HG03139 (cell line): ENCODE measurements at regions not wholly inside any gene's neighbourhood (a gene's known extent, or its start where the extent isn't known, plus 50 kb on each side); places are given as distances from the start of the nearest gene placed in this dataset.
"Not testable (repeated sequence)": the region's sequence is repeated elsewhere in the genome, so short reads cannot be mapped to it uniquely, and the experiment has no call there.

Experiments
- ATAC-seq: cut with Tn5 transposase; IDR thresholded peaks from one replicate; pipeline ENCODE4 v1.9.1; 2021; ENCODE audit not compliant: unreplicated experiment

DNA sequence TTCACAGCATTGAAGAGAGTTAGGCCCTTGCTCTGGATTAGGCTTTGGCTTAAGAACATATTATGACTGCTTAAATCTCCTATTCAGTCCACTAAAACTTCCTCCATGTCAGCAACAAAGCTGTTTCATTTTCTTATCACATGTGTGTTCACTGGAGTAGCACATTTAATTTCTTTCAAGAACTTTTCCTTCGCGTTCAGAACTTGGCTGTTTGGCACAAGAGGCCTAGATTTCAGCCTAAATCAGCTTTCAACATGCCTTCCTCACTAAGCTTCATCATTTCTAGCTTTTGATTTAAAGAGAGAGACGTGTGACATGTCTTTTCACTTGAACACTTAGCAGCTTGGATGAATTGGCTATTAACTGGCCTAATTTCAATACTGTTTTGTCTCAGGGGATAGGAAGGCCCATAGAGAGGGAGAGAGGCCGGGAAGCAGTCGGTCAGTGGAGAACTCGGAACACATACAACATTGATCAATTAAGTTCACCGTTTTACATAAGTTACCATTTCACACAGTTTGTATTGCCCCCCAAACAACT is 885.2 kb upstream of the AUTS2 start:
- ATAC-seq = no peak

DNA sequence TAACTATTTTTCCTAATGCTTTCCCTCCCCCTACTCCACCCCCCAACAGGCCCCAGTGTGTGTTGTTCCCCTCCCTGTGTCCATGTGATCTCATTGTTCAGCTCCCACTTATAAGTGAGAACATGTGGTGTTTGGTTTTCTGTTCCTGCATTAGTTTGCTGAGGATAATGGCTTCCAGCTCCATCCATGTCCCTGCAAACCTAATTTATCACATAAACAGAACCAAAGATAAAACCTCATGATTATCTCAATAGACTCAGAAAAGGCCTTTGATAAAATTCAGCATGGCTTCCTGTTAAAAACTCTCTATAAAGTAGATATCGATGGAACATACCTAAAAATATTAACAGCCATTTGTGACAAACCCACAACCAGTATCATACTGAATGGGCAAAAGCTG is 884.1 kb upstream of the AUTS2 start:
- ATAC-seq = not testable (repeated sequence)

DNA sequence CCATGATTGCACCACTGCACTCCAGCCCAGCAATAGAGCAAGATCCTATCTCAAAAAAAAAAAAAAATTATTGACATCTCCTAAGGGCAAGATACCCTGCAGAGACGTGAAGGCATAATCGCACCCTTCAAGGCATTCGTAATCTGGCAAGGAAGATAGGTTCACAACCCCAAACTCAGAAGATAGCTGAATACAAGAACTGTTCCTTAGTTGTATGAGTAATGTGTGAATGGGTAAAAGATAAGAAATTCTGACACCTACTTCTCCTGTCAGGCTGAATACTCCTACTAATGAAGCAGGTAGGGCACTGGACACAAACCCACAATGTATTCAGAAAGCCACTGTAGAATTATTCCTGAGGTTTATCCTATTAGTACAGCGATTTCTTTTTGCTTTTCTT is 882.4 kb upstream of the AUTS2 start:
- ATAC-seq = no peak

- no peak for ATAC-seq
Measured at GRCh38 chr7:68717176-68717575, 881.1 kb upstream of the AUTS2 start.

- no peak for ATAC-seq
Measured at GRCh38 chr7:68718097-68718551, 880.2 kb upstream of the AUTS2 start.

DNA sequence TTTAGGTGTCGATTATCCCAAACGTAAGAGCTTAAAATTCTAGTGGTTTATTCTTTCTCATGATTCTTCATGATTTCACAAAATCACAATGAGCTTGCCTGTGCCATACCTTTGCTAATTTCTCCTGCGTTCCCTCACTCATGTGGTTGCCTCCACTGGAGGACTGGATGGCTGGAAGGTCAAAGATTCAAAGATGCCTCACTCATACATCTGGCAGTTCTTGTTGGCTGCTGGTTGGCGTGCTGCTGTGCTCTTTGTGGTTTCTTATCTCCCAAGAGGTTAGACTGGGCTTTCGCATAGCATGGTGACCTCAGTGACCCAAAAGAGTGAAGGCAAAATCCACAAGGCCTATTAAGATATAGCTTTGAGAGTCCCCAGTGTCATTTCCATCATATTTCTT is 877.6 kb upstream of the AUTS2 start:
- no peak for ATAC-seq

DNA sequence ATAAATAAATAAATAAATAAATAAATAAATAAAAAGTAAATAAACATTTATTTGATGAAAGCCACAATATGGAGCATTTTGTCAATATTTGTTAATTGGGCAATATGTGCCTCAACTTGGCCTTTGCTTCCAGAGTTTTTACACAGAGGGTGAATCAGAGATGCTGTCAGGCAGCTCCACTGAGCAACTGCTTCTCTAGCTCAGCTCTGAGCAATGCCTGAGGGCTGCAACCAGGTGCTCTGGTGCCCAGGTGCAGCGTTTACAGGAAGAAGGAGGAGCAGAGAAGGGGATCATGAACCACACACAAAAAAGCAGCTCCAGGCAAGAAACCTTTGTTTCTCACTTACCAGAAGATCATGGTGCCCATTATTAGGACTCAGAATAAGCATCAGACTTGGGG is 876.2 kb upstream of the AUTS2 start:
- no peak for ATAC-seq

DNA sequence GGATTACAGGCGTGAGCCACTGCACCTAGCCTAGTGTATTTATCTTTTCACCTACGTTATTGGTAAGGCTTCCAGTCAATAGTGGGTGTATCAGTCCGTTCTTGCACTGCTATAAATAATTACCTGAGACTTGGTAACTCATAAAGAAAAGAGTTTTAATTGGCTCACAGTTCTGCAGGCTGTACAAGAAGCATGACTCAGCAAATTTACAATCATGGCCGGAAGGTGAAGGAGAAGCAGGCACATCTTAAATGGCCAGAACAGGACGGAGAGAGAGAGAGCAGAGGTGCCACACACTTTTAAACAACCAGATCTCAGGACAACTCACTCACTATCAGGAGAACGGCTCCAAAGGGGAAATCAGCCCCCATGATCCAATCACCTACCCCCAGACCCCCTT is 873.3 kb upstream of the AUTS2 start:
- ATAC-seq = no peak

DNA sequence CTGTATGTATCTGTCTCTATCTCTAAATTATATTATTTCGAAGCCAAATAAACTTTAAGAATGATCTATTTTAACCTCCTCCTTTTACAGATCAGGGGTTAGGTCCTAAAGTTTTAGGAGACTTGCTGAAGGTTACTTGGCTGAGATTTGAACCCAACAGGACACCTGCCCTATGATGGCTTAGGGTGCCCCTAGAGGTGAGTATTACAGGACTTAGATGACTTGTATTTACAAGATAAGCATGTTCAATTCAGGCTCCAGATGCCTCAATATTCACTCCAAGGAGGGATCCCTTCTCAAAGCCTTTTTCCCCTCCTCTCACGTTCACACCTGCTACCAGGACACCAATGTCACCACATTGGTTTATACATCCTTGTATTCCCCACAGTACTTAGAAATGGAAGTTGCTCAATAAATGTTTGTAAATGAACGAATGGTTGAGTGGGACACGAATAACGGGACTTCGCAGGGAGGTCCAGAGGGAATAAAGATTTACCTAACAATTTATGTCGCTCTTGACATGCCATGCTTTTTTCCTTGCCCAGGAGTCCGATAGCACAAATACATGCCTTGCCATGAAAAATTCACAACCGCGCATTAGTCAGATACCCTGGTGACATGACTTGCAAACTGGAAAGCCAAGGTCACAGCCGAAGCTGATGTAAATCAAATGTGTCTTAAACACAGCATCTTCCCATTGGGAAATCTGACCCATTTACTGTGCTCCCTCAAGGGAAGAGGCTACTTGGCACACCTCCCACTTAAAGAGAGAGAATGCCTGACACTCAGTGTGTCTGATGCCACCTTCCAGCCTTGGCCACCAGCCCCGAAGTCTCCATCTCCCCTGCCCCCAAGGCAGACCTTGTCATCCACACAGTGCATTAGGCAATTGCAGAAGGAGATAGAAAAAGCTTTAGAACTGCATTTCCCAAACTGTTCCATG is 872.2 kb upstream of the AUTS2 start:
- ATAC-seq = no peak

DNA sequence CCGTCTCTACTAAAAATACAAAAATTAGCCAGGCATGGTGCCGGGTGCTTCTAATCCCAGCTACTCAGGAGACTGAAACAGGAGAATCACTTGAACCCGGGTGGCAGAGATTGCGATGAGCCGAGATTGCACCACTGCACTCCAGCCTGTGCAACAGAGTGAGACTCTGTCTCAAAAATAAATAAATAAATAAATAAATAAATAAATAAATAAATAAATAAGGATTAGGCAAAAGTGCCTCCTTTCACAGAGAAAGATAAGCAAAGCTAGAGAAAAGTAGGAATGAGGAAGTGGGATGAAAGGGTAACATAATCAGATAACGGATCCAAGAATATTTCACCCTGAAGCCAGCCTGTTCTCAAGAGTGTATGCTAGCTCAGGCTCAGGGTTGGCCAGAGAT is 869.6 kb upstream of the AUTS2 start:
- ATAC-seq = not testable (repeated sequence)

DNA sequence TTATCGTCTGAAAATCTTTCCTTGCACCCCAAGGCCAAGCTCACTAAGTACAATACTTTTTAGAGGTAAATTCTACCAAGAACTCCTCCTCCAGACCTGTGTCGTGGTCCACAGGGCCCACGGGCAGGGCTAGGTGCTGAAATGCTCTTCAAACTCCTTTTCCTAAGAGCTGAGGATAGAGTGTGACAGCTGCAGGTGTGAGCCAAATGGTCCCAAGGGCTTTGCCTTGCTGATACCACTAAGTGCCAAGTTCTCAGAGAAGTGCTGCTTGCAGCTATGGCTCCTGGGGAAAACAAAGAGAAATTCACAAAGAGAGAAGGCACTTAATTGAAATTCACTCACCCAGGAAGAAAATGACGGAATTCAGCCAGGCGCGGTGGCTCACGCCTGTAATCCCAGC is 868.9 kb upstream of the AUTS2 start:
- no peak for ATAC-seq

DNA sequence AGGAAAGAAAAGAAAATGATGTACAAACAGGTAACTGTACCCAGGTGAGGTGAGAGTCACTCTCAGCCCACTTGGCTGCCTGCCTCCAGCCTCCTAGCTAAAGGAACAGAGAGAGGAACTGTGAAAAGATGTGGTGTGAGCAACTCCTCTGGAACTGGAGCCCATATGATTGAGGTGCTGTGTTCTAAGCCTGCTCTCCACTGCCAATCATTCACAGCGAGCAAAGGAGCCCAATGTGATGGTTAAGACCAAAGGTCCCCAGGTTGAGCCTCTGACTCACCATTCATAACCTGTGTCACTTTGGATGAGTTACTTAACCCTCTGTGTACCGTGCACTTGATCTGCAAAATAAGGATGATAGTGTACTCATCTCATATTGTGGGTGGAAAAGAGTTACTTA is 868.1 kb upstream of the AUTS2 start:
- no peak for ATAC-seq

DNA sequence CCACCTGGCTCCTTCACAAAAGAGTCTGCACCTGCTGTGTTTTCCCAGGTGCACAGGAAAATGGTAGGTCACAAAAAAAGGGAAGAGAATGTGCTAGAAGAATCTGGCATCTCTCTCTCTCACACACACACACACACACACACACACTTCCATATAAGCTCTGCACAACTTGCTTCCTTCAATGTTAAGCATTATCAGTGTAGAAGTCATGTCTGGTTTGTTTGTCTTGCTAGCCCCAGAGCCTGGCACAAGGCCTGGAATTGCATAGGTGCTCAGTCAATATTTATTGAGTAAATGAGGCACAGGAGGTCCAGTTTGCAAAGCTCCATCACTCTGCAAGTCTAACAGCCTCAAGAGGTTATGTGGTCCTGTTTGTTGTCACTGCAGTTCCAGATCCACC is 867.3 kb upstream of the AUTS2 start:
- no peak for ATAC-seq

DNA sequence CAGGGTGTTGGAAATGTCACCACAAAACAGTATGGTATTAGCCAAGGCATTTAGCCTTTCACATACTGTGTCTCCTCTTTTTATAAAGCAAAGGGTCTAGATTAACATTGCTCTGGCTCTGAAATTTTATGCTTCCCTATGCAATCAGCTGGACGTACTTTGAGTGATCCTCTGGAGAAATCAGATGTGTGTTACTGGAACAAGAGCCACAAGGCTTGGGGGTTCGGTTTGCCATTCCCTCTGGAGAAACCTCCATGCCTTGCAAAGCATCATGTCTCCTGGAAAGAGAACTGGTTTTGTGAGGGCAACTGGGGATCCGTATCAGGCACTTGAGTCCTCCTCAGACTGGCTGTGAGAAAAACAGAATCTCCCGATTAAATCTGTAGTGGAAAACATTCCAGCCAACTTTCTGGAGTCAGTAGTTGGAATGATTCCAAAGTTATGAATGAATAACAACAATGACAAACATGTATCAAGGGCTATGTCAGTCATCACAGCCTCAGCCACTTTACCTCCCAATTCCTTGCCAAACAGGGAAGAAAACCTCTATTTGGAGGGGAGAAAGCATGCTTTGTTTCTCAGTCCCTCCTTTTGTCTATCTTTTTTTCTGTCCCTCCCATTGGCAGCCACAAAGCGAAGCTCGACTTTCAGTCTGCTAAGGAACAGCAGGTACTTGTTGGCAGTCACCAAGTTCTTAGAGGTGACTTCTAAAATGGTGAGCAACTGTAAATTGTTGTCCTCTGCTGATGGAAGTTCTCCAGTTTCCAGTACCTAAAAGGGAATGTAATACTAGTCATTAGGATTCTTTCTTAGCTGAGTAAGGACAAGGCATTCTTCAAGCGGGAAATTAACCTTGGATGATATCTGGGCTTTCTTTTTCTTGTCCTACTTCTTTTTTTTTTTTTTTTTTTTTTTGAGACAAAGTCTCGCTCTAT is 864.8 kb upstream of the AUTS2 start:
- no peak for ATAC-seq

GRCh38 chr7:68734431-68734830 is 863.8 kb upstream of the AUTS2 start:
- no peak for ATAC-seq

- no peak for ATAC-seq
Measured at GRCh38 chr7:68739306-68739705, 859.0 kb upstream of the AUTS2 start.

DNA sequence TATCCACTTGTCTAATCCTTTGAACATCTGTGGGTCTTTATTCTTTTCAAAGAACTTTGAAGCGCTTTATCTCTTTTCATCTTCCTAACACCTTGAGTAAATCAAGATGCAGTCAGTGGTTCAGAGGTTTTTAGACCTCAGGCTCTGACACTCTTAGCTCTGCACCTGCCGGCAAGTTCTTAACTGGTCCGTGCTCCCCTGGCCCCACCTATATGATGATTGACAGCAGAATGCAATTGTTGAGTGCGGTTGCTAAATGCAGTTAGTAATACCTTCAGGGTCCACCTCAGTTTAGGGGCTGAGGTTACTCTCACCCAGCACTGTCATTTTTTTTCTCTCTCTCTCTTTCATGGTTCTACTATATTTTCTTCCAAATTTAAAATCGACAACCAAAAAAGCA is 854.2 kb upstream of the AUTS2 start:
- ATAC-seq = no peak

DNA sequence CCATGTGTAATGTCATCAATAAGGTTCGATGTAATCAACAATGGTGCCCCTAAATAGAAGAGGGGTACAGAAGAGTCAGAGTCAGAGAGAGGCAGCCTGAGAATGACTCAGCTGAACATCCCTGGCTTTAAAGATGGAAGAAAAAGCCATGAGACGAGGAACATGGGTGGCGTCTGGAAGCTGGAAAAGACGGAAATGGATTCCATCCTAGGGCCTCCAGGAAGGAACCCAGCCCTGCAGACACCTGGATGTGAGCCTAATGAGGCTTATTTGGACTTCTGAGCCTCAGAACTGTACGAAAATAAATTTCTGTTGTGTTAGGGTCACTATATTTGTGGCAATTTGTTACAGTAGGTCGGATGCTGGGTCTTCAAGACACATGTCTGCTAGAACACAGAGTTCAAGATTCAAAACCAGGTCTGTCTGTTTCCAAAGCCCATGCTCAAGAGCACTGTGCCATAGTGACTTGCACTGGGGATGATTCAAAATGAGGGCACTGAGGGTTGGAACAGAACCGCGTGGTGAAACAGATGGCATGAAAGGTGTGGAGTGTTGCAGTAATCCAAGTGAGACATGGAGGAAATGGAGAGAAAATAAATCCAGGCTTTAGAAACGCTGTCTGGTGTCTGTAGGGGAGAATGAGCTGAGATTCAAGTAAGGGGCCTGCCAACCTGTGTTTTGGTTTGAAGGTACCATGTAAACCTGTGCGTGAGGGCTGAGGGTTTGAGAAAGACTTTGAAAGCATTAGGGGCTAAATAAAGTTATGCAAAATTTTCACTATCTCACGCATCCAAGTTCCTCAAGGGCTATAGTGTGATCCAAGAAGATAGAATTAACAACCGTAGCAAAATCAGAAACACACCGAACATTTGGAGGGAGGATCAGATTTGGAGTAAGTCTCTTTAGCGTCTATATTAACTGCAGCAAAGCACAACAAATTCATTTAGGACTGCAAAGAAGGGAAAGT is 849.1 kb upstream of the AUTS2 start:
- no peak for ATAC-seq

DNA sequence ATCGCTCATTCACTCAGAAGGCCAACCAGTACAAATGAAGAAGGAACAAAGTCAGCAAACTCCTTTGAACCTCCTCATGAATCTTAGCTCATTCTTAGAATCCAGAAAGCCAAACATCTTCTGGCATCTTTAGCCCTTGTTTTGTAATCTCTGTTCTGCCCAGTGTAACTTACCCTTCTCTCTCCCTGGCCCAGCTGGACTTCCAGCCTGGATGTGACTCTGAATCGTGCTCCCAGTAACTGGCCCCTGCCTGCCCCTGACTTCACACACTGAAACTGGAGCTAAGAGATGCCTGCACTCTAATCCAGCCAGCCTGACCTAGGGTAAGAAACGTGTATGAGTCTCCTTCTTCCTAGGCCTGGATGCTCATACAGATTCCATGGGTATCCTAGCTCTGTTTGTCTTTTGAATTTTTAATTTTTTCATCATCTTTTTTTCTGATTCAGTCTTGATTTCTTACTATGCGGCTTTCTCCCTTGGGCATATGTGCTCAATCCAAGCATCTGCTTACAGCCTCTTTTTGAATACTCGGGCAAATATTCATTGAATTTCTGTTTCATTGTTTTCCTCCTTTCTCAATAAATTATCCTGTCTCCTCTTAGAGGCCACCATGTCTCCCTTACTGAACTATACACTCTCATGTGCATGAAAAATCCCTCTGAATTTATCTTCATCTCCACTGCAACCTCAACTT is 845.6 kb upstream of the AUTS2 start:
- no peak for ATAC-seq

- no peak for ATAC-seq
Measured at GRCh38 chr7:68754414-68754813, 843.9 kb upstream of the AUTS2 start.
